Upper lobe of left lung (tissue), 4 donors: ENCODE measurements at regions not wholly inside any gene's neighbourhood (a gene's known extent, or its start where the extent isn't known, plus 50 kb on each side); places are given as distances from the start of the nearest gene placed in this dataset.

Experiments
- EP300 ChIP-seq, 4 donors: sonication (generic); formaldehyde crosslinking; IDR thresholded peaks; one replicate each; pipeline ENCODE4 v1.5.1; 2017; ENCODE audit warnings: antibody characterized with exemption in 4 of 4, control low read depth in 2 of 4
- POLR2A ChIP-seq, 4 donors: fragments of 450-650 bp; IDR thresholded peaks; one replicate each; pipeline ENCODE4 v1.5.1; 2016 to 2017; ENCODE audit warnings: antibody characterized with exemption in 4 of 4, mild to moderate bottlenecking in 2 of 4
- TF ChIP-seq, protein P1 (sequence below), 6 experiments: fragments of 450-650 bp in 4 of 6; fragments of 200-600 bp in 2 of 6; sonication (generic) in 2 of 6; IDR thresholded peaks; one replicate each; pipeline ENCODE4 v1.5.1; 2016 to 2019; ENCODE audit warnings: antibody characterized with exemption in 6 of 6

DNA sequence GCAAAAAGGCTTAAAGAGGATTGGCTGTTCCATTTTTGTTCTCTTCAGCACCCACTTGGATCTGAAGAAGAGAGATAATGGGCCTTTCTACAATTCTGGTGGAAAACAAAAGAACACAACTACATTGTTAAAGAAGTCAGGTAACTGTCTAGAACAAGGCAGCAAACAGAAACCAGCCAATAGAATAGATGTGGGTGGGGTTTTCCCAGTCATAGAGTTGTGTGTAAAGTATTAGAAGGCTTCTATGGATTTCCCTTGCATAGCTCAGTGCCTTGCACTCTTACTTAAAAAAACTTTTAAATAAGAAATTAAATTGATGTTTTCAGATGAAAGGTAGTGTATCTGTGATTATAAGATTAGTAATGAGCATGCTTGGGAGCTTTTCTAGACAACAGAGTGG, 462.7 kb upstream of the ATP11B start:
- TF ChIP-seq, protein P1, sequence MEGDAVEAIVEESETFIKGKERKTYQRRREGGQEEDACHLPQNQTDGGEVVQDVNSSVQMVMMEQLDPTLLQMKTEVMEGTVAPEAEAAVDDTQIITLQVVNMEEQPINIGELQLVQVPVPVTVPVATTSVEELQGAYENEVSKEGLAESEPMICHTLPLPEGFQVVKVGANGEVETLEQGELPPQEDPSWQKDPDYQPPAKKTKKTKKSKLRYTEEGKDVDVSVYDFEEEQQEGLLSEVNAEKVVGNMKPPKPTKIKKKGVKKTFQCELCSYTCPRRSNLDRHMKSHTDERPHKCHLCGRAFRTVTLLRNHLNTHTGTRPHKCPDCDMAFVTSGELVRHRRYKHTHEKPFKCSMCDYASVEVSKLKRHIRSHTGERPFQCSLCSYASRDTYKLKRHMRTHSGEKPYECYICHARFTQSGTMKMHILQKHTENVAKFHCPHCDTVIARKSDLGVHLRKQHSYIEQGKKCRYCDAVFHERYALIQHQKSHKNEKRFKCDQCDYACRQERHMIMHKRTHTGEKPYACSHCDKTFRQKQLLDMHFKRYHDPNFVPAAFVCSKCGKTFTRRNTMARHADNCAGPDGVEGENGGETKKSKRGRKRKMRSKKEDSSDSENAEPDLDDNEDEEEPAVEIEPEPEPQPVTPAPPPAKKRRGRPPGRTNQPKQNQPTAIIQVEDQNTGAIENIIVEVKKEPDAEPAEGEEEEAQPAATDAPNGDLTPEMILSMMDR (IDR thresholded peaks at IDR 0.05), result no peak
- TF ChIP-seq POLR2A (IDR thresholded peaks at IDR 0.05) (no peak), EP300 (IDR thresholded peaks at IDR 0.05) (no peak)
